Eye (tissue), 1 donor: ENCODE measurements at regions not wholly inside any gene's neighbourhood (a gene's known extent, or its start where the extent isn't known, plus 50 kb on each side); places are given as distances from the start of the nearest gene placed in this dataset.
"Not testable (repeated sequence)": the region's sequence is repeated elsewhere in the genome, so short reads cannot be mapped to it uniquely, and the experiment has no call there.

Experiments used
- DNase-seq: peaks from one replicate; pipeline ENCODE4 v3.0.0-alpha.2; 2015

- DNase-seq: not testable (repeated sequence)
Observed at GRCh38 chr7:69499-70123, 122.8 kb upstream of the FAM20C start.

GRCh38 chr7:70207-70606, 122.2 kb upstream of the FAM20C start:
- DNase-seq: not testable (repeated sequence)

GRCh38 chr7:70989-71388, 121.4 kb upstream of the FAM20C start:
- DNase-seq: not testable (repeated sequence)

GRCh38 chr7:72266-73057, 119.9 kb upstream of the FAM20C start:
- DNase-seq: not testable (repeated sequence)

- not testable (repeated sequence) for DNase-seq
Observed at GRCh38 chr7:73058-73331, 119.4 kb upstream of the FAM20C start.

GRCh38 chr7:74008-74540, 118.3 kb upstream of the FAM20C start:
- DNase-seq: not testable (repeated sequence)

- DNase-seq: not testable (repeated sequence)
Observed at GRCh38 chr7:75511-75910, 116.9 kb upstream of the FAM20C start.

GRCh38 chr7:76202-76601, 116.2 kb upstream of the FAM20C start:
- not testable (repeated sequence) for DNase-seq

- not testable (repeated sequence) for DNase-seq
Observed at GRCh38 chr7:76829-77395, 115.5 kb upstream of the FAM20C start.

- not testable (repeated sequence) for DNase-seq
Observed at GRCh38 chr7:78862-79261, 113.5 kb upstream of the FAM20C start.

GRCh38 chr7:79400-80055, 112.8 kb upstream of the FAM20C start:
- DNase-seq: not testable (repeated sequence)

GRCh38 chr7:80259-81067, 111.9 kb upstream of the FAM20C start:
- DNase-seq: no peak

- no peak for DNase-seq
Observed at GRCh38 chr7:81068-81925, 111.1 kb upstream of the FAM20C start.

- no peak for DNase-seq
Observed at GRCh38 chr7:81926-82756, 110.2 kb upstream of the FAM20C start.

GRCh38 chr7:82757-83155, 109.6 kb upstream of the FAM20C start:
- DNase-seq: no peak

- no peak for DNase-seq
Observed at GRCh38 chr7:83441-83840, 108.9 kb upstream of the FAM20C start.

GRCh38 chr7:83861-84632, 108.3 kb upstream of the FAM20C start:
- DNase-seq: no peak

- no peak for DNase-seq
Observed at GRCh38 chr7:84633-85020, 107.7 kb upstream of the FAM20C start.

- no peak for DNase-seq
Observed at GRCh38 chr7:85074-85882, 107.1 kb upstream of the FAM20C start.
